ENCODE measurements at regions not wholly inside any gene's neighbourhood (a gene's known extent, or its start where the extent isn't known, plus 50 kb on each side); places are given as distances from the start of the nearest gene placed in this dataset.

DNA sequence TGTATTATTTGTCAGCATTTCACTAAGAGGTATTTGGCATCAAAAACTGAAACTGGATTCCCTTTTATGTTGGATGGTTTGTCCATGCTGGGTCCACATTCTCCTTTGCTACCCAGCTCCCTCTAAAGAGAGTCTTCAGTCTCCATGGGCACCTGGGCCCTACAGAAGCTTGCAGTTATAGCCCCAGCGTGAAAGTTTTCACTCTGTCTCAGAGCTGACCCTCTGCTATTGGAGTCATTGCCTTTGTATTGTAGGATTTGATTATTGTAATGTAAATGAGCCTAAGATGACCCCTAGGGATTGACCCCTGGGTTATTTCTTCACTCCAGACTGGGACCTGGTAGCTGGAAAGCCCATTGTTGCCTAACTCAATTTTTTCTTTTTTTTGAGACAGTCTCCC lies 1026.5 kb upstream of the EEF2KMT start:
- Histone ChIP-seq H3K4me3 (ENCODE audit: low read depth, low read length) (no peak overlapping the region), H3K4ac (ENCODE audit: low read depth, low read length) (no peak overlapping the region), H3K23ac (ENCODE audit: low read length) (no peak overlapping the region), H3K14ac (ENCODE audit: low read length) (no peak overlapping the region), H3K79me1 (ENCODE audit: low read length) (no peaks in the 10 kb centered on the region), H2BK12ac (ENCODE audit: low read length) (no peak overlapping the region), H3K4me2 (ENCODE audit: low read length) (no peak overlapping the region), H3K27ac (ENCODE audit: low read depth, low read length) (no peak overlapping the region), H2AK5ac (ENCODE audit: low read length) (no peak overlapping the region), H3K36me3 (ENCODE audit: control insufficient read depth in 1 of 2, insufficient read depth in 2 of 2, low read length in 2 of 2) (no peaks in the 10 kb centered on the region), H2AFZ (ENCODE audit: insufficient read depth, low read length, poor library complexity) (no peak overlapping the region), H4K12ac (ENCODE audit: low read depth, low read length) (no peak overlapping the region), H3K79me2 (ENCODE audit: control insufficient read depth, insufficient read depth, low read length, poor library complexity) (no peaks in the 10 kb centered on the region), H3K18ac (ENCODE audit: low read length) (no peak overlapping the region), H3K9me3 (ENCODE audit: insufficient read depth, low read depth, low read length) (no peaks in the 10 kb centered on the region), H3K27me3 (ENCODE audit: insufficient read depth, low read length) (no peaks in the 10 kb centered on the region), H4K8ac (ENCODE audit: low read depth, low read length) (no peak overlapping the region), H2BK5ac (ENCODE audit: low read depth, low read length, poor library complexity) (no peak overlapping the region), H3K9ac (ENCODE audit: low read length) (no peak overlapping the region), H4K91ac (ENCODE audit: low read depth, low read length) (no peak overlapping the region), H2BK120ac (ENCODE audit: insufficient read depth, low read length, poor library complexity) (no peak overlapping the region), H3K4me1 (ENCODE audit: control insufficient read depth in 1 of 2, insufficient read depth in 2 of 2, low read length in 2 of 2) (no peaks in the 10 kb centered on the region)
- no CpG with 5 or more reads among the region's 1 CpG for WGBS (ENCODE audit: extremely low coverage, insufficient coverage, insufficient read length)
- no peak for DNase-seq

DNA sequence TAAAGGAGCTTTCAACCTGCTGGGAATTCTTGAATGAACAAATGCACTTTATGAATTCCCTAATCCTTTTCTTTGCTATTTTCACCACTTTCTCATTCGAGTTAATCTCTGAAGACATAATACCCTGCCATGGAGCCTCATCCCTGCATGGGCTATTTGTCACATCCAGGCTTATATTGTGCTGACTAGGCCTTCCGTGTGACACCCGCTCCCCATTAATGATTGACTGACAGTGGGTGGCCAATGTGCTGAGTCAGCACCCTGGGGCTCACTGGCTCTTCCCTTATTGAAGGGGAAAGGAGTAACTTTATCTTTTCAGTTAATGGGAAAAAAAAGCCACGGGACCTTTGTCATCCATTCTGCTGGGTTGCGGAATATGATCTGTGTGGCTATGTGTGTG lies 1024.8 kb upstream of the EEF2KMT start:
- H3K79me1 ChIP-seq (ENCODE audit: low read length) = no peaks in the 10 kb centered on the region
- H3K79me2 ChIP-seq (ENCODE audit: control insufficient read depth, insufficient read depth, low read length, poor library complexity) = no peaks in the 10 kb centered on the region
- no peak for DNase-seq
- H3K27ac ChIP-seq (ENCODE audit: low read depth, low read length) = no peak overlapping the region
- no peak overlapping the region for H2BK120ac ChIP-seq (ENCODE audit: insufficient read depth, low read length, poor library complexity)
- H3K4me1 ChIP-seq (ENCODE audit: control insufficient read depth in 1 of 2, insufficient read depth in 2 of 2, low read length in 2 of 2) = no peaks in the 10 kb centered on the region
- H3K4ac ChIP-seq (ENCODE audit: low read depth, low read length) = no peak overlapping the region
- no peak overlapping the region for H3K4me3 ChIP-seq (ENCODE audit: low read depth, low read length)
- no peaks in the 10 kb centered on the region for H3K27me3 ChIP-seq (ENCODE audit: insufficient read depth, low read length)
- no peak overlapping the region for H3K23ac ChIP-seq (ENCODE audit: low read length)
- no CpG with 5 or more reads among the region's 5 CpGs for WGBS (ENCODE audit: extremely low coverage, insufficient coverage, insufficient read length)
- H2AK5ac ChIP-seq (ENCODE audit: low read length) = no peak overlapping the region
- no peak overlapping the region for H4K8ac ChIP-seq (ENCODE audit: low read depth, low read length)
- H2BK12ac ChIP-seq (ENCODE audit: low read length) = no peak overlapping the region
- H3K18ac ChIP-seq (ENCODE audit: low read length) = no peak overlapping the region
- no peak overlapping the region for H2BK5ac ChIP-seq (ENCODE audit: low read depth, low read length, poor library complexity)
- H3K9ac ChIP-seq (ENCODE audit: low read length) = no peak overlapping the region
- no peak overlapping the region for H3K4me2 ChIP-seq (ENCODE audit: low read length)
- no peak overlapping the region for H4K12ac ChIP-seq (ENCODE audit: low read depth, low read length)
- H2AFZ ChIP-seq (ENCODE audit: insufficient read depth, low read length, poor library complexity) = no peak overlapping the region
- no peaks in the 10 kb centered on the region for H3K9me3 ChIP-seq (ENCODE audit: insufficient read depth, low read depth, low read length)
- no peaks in the 10 kb centered on the region for H3K36me3 ChIP-seq (ENCODE audit: control insufficient read depth in 1 of 2, insufficient read depth in 2 of 2, low read length in 2 of 2)
- no peak overlapping the region for H3K14ac ChIP-seq (ENCODE audit: low read length)
- no peak overlapping the region for H4K91ac ChIP-seq (ENCODE audit: low read depth, low read length)

DNA sequence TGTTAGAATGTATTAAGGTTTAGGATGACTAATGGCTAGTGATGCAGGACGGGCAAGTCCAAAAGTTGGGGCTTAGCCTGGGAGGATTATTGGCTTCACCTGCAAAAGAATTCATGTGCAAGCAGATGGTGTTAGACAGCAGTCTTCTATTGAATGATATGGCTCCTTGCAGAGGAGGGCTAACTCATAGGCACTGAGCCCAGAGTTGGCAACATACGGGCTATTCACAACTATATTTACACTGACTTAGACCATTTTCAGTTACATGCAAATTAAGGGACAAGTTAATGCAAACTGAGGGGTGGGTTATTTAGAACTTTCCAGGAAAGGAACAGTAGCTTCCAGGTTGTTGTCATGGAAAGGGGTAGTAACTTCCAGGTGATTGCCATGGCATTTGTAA lies 1017.1 kb upstream of the EEF2KMT start:
- no peak overlapping the region for H3K18ac ChIP-seq (ENCODE audit: low read length)
- H2BK12ac ChIP-seq (ENCODE audit: low read length) = no peak overlapping the region
- no peaks in the 10 kb centered on the region for H3K79me1 ChIP-seq (ENCODE audit: low read length)
- no peaks in the 10 kb centered on the region for H3K27me3 ChIP-seq (ENCODE audit: insufficient read depth, low read length)
- no peak overlapping the region for H2AFZ ChIP-seq (ENCODE audit: insufficient read depth, low read length, poor library complexity)
- H3K9me3 ChIP-seq (ENCODE audit: insufficient read depth, low read depth, low read length) = no peaks in the 10 kb centered on the region
- no peaks in the 10 kb centered on the region for H3K4me1 ChIP-seq (ENCODE audit: control insufficient read depth in 1 of 2, insufficient read depth in 2 of 2, low read length in 2 of 2)
- no peak overlapping the region for H4K91ac ChIP-seq (ENCODE audit: low read depth, low read length)
- H3K9ac ChIP-seq (ENCODE audit: low read length) = no peak overlapping the region
- H3K23ac ChIP-seq (ENCODE audit: low read length) = no peak overlapping the region
- H2BK120ac ChIP-seq (ENCODE audit: insufficient read depth, low read length, poor library complexity) = no peak overlapping the region
- no peaks in the 10 kb centered on the region for H3K79me2 ChIP-seq (ENCODE audit: control insufficient read depth, insufficient read depth, low read length, poor library complexity)
- WGBS (ENCODE audit: extremely low coverage, insufficient coverage, insufficient read length) = no CpG with 5 or more reads among the region's 2 CpGs
- H2BK5ac ChIP-seq (ENCODE audit: low read depth, low read length, poor library complexity) = no peak overlapping the region
- no peak overlapping the region for H2AK5ac ChIP-seq (ENCODE audit: low read length)
- DNase-seq = no peak
- no peak overlapping the region for H3K4me2 ChIP-seq (ENCODE audit: low read length)
- no peak overlapping the region for H3K4ac ChIP-seq (ENCODE audit: low read depth, low read length)
- H3K27ac ChIP-seq (ENCODE audit: low read depth, low read length) = no peak overlapping the region
- H3K4me3 ChIP-seq (ENCODE audit: low read depth, low read length) = no peak overlapping the region
- no peak overlapping the region for H4K8ac ChIP-seq (ENCODE audit: low read depth, low read length)
- H4K12ac ChIP-seq (ENCODE audit: low read depth, low read length) = no peak overlapping the region
- H3K36me3 ChIP-seq (ENCODE audit: control insufficient read depth in 1 of 2, insufficient read depth in 2 of 2, low read length in 2 of 2) = no peaks in the 10 kb centered on the region
- no peak overlapping the region for H3K14ac ChIP-seq (ENCODE audit: low read length)

DNA sequence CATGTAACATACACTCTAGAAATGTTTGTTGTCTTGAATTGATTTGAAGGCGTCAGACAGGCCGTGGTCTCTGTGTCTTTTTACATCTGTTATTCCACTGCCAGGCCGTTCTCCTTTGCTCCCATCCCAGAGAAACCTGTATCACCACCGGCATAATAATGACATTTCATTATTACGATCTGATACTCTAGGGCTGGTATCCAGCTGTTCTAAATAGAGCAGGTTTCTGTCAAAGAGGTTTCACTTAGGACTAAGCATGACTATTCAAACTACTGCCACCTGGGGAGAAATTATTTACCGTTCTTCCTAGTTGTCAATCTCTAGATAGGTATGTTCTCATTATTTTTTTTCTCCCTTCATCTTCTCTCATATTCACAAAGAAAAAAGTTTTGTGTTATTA lies 1016.2 kb upstream of the EEF2KMT start:
- Histone ChIP-seq H2BK5ac (ENCODE audit: low read depth, low read length, poor library complexity) (no peak overlapping the region), H3K23ac (ENCODE audit: low read length) (no peak overlapping the region), H4K8ac (ENCODE audit: low read depth, low read length) (no peak overlapping the region), H3K4me2 (ENCODE audit: low read length) (no peak overlapping the region), H3K9me3 (ENCODE audit: insufficient read depth, low read depth, low read length) (no peaks in the 10 kb centered on the region), H3K79me1 (ENCODE audit: low read length) (no peaks in the 10 kb centered on the region), H3K4me3 (ENCODE audit: low read depth, low read length) (no peak overlapping the region), H4K91ac (ENCODE audit: low read depth, low read length) (no peak overlapping the region), H3K27me3 (ENCODE audit: insufficient read depth, low read length) (no peaks in the 10 kb centered on the region), H2AFZ (ENCODE audit: insufficient read depth, low read length, poor library complexity) (no peak overlapping the region), H3K18ac (ENCODE audit: low read length) (no peak overlapping the region), H4K12ac (ENCODE audit: low read depth, low read length) (no peak overlapping the region), H3K9ac (ENCODE audit: low read length) (no peak overlapping the region), H3K14ac (ENCODE audit: low read length) (no peak overlapping the region), H2AK5ac (ENCODE audit: low read length) (no peak overlapping the region), H3K36me3 (ENCODE audit: control insufficient read depth in 1 of 2, insufficient read depth in 2 of 2, low read length in 2 of 2) (no peaks in the 10 kb centered on the region), H3K79me2 (ENCODE audit: control insufficient read depth, insufficient read depth, low read length, poor library complexity) (no peaks in the 10 kb centered on the region), H2BK120ac (ENCODE audit: insufficient read depth, low read length, poor library complexity) (no peak overlapping the region), H3K4me1 (ENCODE audit: control insufficient read depth in 1 of 2, insufficient read depth in 2 of 2, low read length in 2 of 2) (no peaks in the 10 kb centered on the region), H2BK12ac (ENCODE audit: low read length) (no peak overlapping the region), H3K27ac (ENCODE audit: low read depth, low read length) (no peak overlapping the region), H3K4ac (ENCODE audit: low read depth, low read length) (no peak overlapping the region)
- no peak for DNase-seq
- WGBS (ENCODE audit: extremely low coverage, insufficient coverage, insufficient read length) = no CpG with 5 or more reads among the region's 6 CpGs
